DMS53 (cell line): ENCODE measurements at regions not wholly inside any gene's neighbourhood (a gene's known extent, or its start where the extent isn't known, plus 50 kb on each side); places are given as distances from the start of the nearest gene placed in this dataset.
A peak's percentile ranks its signal among the peaks of the same experiment; 100 is the strongest.
"Not testable (repeated sequence)": the region's sequence is repeated elsewhere in the genome, so short reads cannot be mapped to it uniquely, and the experiment has no call there.

ENCODE experiments used
- DNase-seq: peaks from one replicate; lab custom pipeline; 2025; lab: John Stamatoyannopoulos, UW

GRCh38 chr12:105585107-105585506 lies 254.6 kb downstream of the C12orf75 start:
- no peak for DNase-seq

DNA sequence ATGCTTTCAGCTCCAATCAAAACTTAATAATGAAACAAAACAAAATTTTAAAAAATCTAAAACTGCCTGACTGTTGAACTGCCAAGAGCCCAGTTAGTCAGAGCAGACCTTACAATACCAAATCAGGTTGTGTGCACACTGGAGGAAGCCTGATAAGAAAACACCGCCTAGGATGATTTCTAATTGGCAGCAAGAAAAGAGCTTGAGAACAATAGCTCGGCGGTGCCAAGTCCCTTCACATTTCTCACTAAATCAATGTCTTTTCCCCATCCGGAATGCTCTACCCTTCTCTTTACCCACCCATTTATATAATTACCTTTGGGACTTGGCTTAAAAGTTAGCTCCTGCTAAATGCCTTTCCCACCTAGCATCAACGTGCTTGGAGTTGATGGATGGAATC lies 256.7 kb downstream of the C12orf75 start:
- no peak for DNase-seq

DNA sequence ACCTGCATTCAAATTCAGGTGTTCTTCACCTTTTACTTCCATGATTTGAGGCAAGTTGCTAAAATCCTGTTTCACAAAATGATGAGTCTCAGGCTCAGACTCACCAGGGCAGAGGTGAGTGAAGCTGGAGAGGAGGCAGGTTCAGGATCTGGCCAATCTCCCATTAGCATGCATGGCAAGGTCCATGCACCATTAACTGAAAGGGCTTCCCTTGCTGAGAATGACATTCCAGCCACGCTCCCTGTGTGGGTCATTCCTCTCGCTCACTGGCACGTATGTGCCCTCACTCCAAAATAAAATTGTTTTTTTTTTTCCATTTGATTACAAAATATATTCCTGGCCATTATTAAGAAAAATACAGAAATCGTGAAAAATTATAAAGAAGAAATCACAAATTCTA lies 257.6 kb downstream of the C12orf75 start:
- no peak for DNase-seq

DNA sequence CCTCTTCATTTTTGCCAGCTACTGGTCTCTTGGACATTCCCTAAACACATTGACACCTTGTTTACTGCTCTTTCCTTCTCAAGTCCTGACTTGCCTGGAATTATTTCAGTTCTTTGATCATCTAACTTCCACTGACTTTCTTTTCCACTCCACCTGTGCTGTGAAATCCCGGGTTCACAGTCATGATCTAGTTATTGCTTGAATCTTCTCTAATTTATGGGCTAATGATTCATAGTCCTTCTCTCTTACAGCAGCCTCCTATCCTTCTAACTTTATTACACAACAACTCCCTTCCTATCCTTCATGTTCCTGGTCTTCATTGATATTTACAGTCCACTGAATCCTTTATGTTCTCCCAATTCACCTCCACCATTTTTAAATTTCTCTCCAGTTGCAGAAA lies 260.1 kb downstream of the C12orf75 start:
- DNase-seq, result no peak

GRCh38 chr12:105595440-105595839 lies 264.9 kb downstream of the C12orf75 start:
- DNase-seq, result no peak

DNA sequence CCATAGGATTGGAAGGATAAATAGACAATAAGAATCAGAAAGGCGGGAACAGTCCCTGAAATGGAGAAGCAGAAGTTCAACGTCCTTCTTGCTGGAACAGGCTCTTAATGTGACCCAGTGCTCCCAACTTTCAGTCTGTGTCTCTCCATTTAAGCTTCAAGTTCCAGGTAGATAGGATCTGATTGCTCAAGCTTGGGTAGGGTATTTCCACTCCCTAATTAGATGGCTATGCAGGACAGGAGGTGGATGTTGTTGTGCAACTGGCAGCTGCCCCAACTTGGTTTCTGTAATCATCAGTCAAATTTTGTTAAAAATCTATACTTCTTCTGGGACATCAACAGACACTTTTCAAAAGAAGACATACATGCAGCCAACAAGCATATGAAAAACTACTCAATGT lies 266.2 kb downstream of the C12orf75 start:
- no peak for DNase-seq

- no peak for DNase-seq
Measured at GRCh38 chr12:105598031-105598430, 267.5 kb downstream of the C12orf75 start.

- DNase-seq, result no peak
Measured at GRCh38 chr12:105600911-105601545, 270.5 kb downstream of the C12orf75 start.

DNA sequence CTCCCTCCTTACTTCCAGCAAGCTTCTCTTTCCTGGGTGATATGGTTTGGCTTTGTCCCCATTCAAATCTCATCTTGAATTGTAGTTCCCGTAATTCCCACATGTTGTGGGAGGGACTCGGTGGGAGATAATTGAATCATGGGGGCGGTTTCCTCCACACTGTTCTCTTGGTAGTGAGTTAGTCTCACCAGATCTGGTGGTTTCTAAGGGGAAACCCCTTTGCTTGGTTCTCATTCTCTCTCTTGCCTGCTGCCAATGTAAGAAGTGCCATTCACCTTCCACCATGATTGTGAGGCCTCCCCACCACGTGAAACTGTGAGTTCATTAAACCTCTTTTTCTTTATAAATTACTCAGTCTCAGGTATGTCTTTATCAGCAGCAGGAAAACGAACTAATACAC lies 271.8 kb downstream of the C12orf75 start:
- not testable (repeated sequence) for DNase-seq

DNA sequence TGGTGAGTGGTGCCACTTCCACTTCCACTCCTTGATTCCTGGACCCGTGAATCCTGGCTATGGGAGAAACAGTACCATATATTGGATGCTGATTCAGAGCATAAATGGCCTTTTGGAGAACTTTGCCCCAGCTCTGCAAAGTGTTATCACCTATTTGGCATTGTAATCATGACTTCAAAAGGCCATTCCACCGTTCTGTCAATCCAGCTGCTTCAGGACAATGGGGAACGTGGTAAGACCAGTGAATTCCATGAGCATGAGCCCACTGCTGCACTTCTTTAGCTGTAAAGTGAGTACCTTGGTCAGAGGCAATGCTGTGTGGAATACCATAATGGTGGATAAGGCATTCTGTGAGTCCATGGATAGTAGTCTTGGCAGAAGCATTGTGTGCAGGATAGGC lies 273.8 kb downstream of the C12orf75 start:
- DNase-seq, result not testable (repeated sequence)

DNA sequence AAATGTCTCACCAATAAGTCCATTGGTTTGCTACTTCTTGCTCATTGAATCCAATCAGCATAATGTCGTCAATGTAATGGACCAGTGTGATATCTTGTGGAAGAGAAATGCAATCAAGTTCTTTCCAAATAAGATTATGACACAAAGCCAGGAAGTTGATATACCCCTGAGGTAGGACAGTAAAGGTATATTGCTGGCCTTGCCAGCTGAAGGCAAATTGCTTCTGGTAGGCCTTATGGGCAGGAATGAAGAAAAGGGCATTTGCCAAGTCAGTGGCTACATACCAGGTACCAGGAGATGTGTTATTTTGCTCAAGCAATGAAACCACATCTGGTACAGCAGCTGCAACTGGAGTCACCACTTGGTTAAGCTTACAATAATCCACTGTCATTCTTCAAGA lies 276.1 kb downstream of the C12orf75 start:
- DNase-seq, result not testable (repeated sequence)

DNA sequence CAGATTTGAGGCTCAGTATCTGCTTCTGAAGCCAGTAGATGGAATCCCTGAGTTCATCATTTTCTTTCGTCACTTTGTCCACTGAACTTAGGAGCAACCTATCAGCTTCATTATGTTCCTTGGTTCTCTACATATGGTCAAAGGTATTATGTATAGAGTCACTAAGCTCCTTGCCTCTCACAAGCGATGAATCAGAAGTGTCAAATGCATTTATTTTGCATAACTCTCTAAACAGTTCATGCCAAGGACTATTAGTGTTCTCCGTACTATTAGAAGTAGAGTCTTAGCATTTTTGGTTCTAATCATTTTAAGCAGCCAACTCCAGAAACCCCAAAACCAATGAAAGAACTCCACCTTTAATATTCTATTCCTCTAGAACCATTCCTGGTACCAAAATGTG lies 278.5 kb downstream of the C12orf75 start:
- not testable (repeated sequence) for DNase-seq

- DNase-seq, result no peak
Measured at GRCh38 chr12:105610459-105610858, 280.0 kb downstream of the C12orf75 start.

- DNase-seq, result no peak
Measured at GRCh38 chr12:105611340-105611739, 280.8 kb downstream of the C12orf75 start.

- DNase-seq, result no peak
Measured at GRCh38 chr12:105613269-105613668, 282.8 kb downstream of the C12orf75 start.

- peak; percentile 20 for DNase-seq
Measured at GRCh38 chr12:105613887-105614286, 283.4 kb downstream of the C12orf75 start.

DNA sequence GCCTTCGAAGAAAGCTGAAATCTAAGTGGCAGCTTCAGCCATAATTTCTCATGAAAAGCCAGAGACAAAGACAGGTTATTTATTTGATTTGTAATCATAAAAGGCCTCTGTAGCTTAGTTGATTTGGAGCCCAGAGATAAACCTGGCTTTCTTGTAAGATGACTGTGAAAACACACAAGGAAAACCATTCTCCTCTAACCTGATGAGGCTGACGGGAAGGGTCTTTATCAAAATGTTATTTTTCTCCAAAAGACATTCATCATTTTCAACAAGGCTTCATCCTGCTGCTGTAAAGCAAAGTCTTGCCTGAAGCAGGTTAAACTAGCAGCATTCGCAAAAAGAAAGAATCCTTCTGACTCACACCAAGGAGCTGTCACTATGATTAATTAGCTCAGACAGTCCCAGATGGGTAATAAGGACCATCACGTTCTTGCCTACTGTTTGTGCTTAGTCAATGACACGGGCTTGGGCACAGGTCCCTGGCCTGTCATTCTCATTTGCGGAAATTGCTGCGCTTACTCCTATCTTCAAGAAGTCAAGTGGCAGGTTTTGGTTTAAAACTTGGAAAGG lies 286.6 kb downstream of the C12orf75 start:
- DNase-seq, result no peak

- no peak for DNase-seq
Measured at GRCh38 chr12:105622220-105622619, 291.7 kb downstream of the C12orf75 start.

DNA sequence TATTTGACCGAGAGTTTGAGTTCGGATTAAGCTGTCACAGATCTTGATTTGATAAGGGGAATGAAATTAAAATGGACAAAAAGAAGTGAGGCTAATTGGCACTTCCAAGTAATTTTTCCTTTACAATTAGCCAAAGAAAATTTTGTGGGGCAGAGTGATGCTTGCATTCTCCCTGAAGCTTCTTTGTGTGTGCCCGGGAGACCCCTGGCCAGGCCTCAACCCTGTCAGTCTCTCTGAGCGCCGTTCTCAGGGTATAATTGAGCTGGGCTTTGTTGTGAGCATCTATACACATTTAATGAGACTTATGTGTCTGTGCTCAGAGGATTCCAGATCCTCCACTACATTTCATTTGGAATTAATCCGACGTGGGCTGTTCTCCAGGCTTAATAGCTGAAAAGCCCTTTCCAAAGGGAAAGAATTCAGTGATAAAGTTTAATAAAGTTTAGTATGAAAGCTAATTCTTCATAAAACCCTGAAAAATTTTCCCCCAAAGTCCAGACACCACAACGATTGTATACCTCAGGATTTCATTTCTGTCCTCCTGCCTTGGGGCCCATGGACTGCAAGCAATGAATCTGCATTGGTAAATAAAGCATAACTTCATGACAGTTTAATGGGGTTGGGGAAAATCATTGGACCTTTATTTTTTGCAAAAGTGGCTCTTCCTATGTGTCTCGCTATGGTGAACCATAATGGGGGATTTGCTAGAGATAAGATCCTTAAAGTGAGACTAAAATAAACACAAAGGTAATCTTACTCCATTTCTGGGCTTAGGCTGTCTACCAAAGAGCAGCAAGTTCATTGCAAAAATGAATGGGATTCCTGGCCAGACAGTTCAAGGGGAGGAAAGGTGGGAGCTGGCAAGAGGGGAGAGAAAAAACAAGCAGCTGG lies 292.6 kb downstream of the C12orf75 start:
- no peak for DNase-seq

DNA sequence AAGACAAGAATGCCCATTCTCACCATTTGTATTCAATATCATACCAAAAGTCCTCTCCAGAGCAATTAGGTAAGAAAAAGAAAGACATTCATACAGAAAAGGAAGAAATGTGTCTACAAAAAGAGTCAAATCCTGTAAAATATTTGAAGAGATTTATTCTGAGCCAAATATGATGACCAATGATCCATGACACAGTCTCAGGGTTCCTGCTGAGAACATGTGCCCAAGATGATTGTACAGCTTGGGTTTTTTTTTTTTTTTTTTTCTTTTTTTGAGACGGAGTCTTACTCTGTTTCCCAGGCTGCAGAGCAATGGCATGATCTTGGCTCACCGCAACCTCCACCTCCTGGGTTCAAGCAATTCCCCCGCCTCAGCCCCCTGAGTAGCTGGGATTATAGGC lies 296.2 kb downstream of the C12orf75 start:
- no peak for DNase-seq

- DNase-seq, result no peak
Measured at GRCh38 chr12:105637470-105637869, 307.0 kb downstream of the C12orf75 start.

GRCh38 chr12:105640761-105641160 lies 310.3 kb downstream of the C12orf75 start:
- DNase-seq, result no peak

DNA sequence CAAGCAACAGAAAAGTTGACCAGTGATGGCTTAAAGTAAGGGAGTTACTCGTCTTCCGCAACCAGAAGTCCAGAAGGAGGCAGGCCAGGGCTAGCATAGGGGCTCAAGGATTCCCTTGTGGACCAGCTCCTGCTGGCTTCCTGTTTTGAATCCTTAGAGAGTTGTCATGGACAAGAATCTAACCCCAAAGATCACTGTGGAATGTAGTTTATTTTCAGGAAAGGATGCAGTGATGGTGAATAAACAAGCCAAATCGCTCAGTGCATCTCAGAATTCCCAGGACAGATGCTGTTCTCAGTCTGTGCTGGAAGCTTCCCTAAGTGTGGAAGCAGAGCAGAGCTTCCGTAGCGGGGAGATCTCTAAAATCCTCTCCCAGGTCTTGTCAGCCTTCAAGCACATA lies 311.3 kb downstream of the C12orf75 start:
- DNase-seq, result no peak
